ENCODE measurements at regions not wholly inside any gene's neighbourhood (a gene's known extent, or its start where the extent isn't known, plus 50 kb on each side); places are given as distances from the start of the nearest gene placed in this dataset.

DNA sequence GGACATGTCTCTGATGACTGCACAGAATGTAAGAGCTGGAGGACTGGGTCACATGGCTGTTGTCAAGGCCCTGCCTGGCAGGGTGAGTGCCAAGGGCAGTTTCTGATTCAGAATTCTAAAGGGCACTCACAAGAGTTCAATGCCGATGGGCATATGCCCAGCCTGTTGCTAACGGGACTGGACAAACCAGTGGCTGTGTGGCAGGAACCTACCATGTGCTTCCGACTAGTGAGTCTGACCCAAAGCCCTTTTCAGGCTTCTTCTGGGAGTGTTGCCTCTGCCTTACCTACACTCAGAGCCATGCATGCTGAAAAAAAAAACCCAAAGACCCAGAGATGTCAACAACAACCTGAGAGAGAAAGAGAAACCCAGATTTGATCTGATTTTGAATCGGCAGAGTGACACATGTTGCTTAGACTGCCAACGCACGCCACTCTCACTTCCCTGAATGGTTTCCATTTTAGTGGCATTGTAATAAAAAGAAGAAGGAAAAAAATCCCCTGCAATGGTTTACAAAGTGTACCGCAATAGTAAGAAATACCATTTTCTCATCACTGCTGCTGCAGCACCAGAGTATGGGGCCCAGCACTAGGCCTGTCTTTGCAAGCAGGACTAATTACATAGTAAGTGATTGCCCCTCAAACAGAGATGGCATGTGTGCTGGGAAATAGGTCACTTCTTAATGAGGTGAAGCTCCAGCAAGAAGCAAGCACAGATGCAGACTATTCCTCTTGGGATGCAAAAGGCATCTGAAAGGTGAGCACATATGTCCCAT is 194.3 kb downstream of the PALM2AKAP2 start (continued):
- TF ChIP-seq SPI1 (IDR thresholded peaks at IDR 0.05; ENCODE audit: borderline replicate concordance, insufficient read depth, low read depth, low read length): peak; percentile 96
- TF ChIP-seq, protein P1, sequence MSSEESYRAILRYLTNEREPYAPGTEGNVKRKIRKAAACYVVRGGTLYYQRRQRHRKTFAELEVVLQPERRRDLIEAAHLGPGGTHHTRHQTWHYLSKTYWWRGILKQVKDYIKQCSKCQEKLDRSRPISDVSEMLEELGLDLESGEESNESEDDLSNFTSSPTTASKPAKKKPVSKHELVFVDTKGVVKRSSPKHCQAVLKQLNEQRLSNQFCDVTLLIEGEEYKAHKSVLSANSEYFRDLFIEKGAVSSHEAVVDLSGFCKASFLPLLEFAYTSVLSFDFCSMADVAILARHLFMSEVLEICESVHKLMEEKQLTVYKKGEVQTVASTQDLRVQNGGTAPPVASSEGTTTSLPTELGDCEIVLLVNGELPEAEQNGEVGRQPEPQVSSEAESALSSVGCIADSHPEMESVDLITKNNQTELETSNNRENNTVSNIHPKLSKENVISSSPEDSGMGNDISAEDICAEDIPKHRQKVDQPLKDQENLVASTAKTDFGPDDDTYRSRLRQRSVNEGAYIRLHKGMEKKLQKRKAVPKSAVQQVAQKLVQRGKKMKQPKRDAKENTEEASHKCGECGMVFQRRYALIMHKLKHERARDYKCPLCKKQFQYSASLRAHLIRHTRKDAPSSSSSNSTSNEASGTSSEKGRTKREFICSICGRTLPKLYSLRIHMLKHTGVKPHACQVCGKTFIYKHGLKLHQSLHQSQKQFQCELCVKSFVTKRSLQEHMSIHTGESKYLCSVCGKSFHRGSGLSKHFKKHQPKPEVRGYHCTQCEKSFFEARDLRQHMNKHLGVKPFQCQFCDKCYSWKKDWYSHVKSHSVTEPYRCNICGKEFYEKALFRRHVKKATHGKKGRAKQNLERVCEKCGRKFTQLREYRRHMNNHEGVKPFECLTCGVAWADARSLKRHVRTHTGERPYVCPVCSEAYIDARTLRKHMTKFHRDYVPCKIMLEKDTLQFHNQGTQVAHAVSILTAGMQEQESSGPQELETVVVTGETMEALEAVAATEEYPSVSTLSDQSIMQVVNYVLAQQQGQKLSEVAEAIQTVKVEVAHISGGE (CRISPR knock-in tag; IDR thresholded peaks at IDR 0.05): no peak
- TF ChIP-seq ZNF622 (IDR thresholded peaks at IDR 0.05): no peak
- TF ChIP-seq SUPT20H (IDR thresholded peaks at IDR 0.05; ENCODE audit: borderline replicate concordance, control insufficient read depth, low read depth, low read length): no peak
- TF ChIP-seq POLR2A (IDR thresholded peaks at IDR 0.05; ENCODE audit: low read depth, low read length): peak; percentile 59
- peak; percentile 99 for TF ChIP-seq DPF2 (IDR thresholded peaks at IDR 0.05)
- TF ChIP-seq MXI1 (IDR thresholded peaks at IDR 0.05; ENCODE audit: low read depth, low read length): peak; percentile 96
- TF ChIP-seq FOXK2 (IDR thresholded peaks at IDR 0.05): no peak
- TF ChIP-seq YBX1 (IDR thresholded peaks at IDR 0.05): no peak
- TF ChIP-seq, protein P2, sequence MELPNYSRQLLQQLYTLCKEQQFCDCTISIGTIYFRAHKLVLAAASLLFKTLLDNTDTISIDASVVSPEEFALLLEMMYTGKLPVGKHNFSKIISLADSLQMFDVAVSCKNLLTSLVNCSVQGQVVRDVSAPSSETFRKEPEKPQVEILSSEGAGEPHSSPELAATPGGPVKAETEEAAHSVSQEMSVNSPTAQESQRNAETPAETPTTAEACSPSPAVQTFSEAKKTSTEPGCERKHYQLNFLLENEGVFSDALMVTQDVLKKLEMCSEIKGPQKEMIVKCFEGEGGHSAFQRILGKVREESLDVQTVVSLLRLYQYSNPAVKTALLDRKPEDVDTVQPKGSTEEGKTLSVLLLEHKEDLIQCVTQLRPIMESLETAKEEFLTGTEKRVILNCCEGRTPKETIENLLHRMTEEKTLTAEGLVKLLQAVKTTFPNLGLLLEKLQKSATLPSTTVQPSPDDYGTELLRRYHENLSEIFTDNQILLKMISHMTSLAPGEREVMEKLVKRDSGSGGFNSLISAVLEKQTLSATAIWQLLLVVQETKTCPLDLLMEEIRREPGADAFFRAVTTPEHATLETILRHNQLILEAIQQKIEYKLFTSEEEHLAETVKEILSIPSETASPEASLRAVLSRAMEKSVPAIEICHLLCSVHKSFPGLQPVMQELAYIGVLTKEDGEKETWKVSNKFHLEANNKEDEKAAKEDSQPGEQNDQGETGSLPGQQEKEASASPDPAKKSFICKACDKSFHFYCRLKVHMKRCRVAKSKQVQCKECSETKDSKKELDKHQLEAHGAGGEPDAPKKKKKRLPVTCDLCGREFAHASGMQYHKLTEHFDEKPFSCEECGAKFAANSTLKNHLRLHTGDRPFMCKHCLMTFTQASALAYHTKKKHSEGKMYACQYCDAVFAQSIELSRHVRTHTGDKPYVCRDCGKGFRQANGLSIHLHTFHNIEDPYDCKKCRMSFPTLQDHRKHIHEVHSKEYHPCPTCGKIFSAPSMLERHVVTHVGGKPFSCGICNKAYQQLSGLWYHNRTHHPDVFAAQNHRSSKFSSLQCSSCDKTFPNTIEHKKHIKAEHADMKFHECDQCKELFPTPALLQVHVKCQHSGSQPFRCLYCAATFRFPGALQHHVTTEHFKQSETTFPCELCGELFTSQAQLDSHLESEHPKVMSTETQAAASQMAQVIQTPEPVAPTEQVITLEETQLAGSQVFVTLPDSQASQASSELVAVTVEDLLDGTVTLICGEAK (IDR thresholded peaks at IDR 0.05; ENCODE audit: borderline replicate concordance): no peak
- TF ChIP-seq ZNF207 (IDR thresholded peaks at IDR 0.05; ENCODE audit: borderline replicate concordance): peak; percentile 36; the same call in 1 of the 2 replicates
- TF ChIP-seq, protein P3, sequence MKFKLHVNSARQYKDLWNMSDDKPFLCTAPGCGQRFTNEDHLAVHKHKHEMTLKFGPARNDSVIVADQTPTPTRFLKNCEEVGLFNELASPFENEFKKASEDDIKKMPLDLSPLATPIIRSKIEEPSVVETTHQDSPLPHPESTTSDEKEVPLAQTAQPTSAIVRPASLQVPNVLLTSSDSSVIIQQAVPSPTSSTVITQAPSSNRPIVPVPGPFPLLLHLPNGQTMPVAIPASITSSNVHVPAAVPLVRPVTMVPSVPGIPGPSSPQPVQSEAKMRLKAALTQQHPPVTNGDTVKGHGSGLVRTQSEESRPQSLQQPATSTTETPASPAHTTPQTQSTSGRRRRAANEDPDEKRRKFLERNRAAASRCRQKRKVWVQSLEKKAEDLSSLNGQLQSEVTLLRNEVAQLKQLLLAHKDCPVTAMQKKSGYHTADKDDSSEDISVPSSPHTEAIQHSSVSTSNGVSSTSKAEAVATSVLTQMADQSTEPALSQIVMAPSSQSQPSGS (IDR thresholded peaks at IDR 0.05; ENCODE audit: low read length): no peak
- TF ChIP-seq, protein P4, sequence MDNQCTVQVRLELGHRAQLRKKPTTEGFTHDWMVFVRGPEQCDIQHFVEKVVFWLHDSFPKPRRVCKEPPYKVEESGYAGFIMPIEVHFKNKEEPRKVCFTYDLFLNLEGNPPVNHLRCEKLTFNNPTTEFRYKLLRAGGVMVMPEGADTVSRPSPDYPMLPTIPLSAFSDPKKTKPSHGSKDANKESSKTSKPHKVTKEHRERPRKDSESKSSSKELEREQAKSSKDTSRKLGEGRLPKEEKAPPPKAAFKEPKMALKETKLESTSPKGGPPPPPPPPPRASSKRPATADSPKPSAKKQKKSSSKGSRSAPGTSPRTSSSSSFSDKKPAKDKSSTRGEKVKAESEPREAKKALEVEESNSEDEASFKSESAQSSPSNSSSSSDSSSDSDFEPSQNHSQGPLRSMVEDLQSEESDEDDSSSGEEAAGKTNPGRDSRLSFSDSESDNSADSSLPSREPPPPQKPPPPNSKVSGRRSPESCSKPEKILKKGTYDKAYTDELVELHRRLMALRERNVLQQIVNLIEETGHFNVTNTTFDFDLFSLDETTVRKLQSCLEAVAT (IDR thresholded peaks at IDR 0.05): peak; percentile 90
- TF ChIP-seq NFIC (IDR thresholded peaks at IDR 0.05; ENCODE audit: low read depth, low read length): no peak
- peak in 1 of 2 experiments; percentile 71; a peak in 1 of 3 replicates for TF ChIP-seq EGR1 (IDR thresholded peaks at IDR 0.05; ENCODE audit: borderline replicate concordance in 1 of 2, low read depth in 2 of 2, low read length in 2 of 2)
- peak; percentile 30; the same call in 1 of the 2 replicates for TF ChIP-seq RFX5 (IDR thresholded peaks at IDR 0.05; ENCODE audit: low read depth, low read length)
- no peak for TF ChIP-seq NFYB (IDR thresholded peaks at IDR 0.05; ENCODE audit: insufficient read depth, low read depth, low read length)
- TF ChIP-seq NRF1 (conservative IDR thresholded peaks at IDR 0.05; ENCODE audit: low read depth, low read length): no peak
